SK-N-SH (cell line): ENCODE measurements at regions not wholly inside any gene's neighbourhood (a gene's known extent, or its start where the extent isn't known, plus 50 kb on each side); places are given as distances from the start of the nearest gene placed in this dataset.

Experiments used
- CTCF ChIA-PET: fragments of 300-600, 350-600 bp; formaldehyde crosslinking; extraction: SDS; loops from one replicate; lab custom pipeline; 2021; lab: Yijun Ruan, JAX
- POLR2A ChIA-PET: fragments of 350-600 bp; sonication (Branson Sonifier 250); formaldehyde crosslinking; extraction: SDS; loops from one replicate; lab custom pipeline; 2020; ENCODE audit warnings: antibody characterized with exemption, inconsistent platforms; lab: Yijun Ruan, JAX
- DNase-seq: peaks from one replicate; pipeline ENCODE4 v3.0.0; 2012
- H2AFZ ChIP-seq: fragments of 200-600 bp; sonication (generic); 2 replicates; pipeline ENCODE4 v1.8.1; 2016; ENCODE audit warnings: antibody characterized with exemption, mild to moderate bottlenecking, low read depth
- H3F3A ChIP-seq: fragments of 200-600 bp; sonication (generic); replicated peaks from 2 replicates; pipeline ENCODE3; 2016; ENCODE audit warnings: antibody characterized with exemption, mild to moderate bottlenecking; ENCODE audit not compliant: insufficient read depth
- H3K27ac ChIP-seq, 2 experiments: fragments of 200-500 bp in 1 of 2; fragments of 200-600 bp in 1 of 2; sonication (Bioruptor generic) in 1 of 2; sonication (generic), shearing (Covaris generic) in 1 of 2; 2 replicates each; pipeline versions ENCODE4 v1.5.1 to v1.6.1; 2014 to 2016; ENCODE audit warnings: low read depth in 2 of 2, inconsistent platforms in 1 of 2, low read length in 1 of 2, mild to moderate bottlenecking in 1 of 2, mixed read lengths in 1 of 2
- H3K27me3 ChIP-seq: fragments of 200-600 bp; sonication (generic), shearing (Covaris generic); 2 replicates; pipeline ENCODE4 v1.6.1; 2016; ENCODE audit warnings: mixed run types; ENCODE audit not compliant: insufficient read depth
- H3K36me3 ChIP-seq, 2 experiments: fragments of 200-500 bp in 1 of 2; fragments of 200-600 bp in 1 of 2; sonication (Bioruptor generic) in 1 of 2; sonication (generic) in 1 of 2; replicated peaks in 1 of 2; 2 replicates each; pipeline versions ENCODE3 to v1.5.1; 2014 to 2016; ENCODE audit warnings: low read length in 1 of 2, mild to moderate bottlenecking in 1 of 2; ENCODE audit not compliant: insufficient read depth in 2 of 2, control insufficient read depth in 1 of 2
- H3K4me1 ChIP-seq, 2 experiments: fragments of 200-500 bp in 1 of 2; fragments of 200-600 bp in 1 of 2; sonication (Bioruptor generic) in 1 of 2; sonication (generic), shearing (Covaris generic) in 1 of 2; 2 replicates each; pipeline versions ENCODE4 v1.5.1 to v1.6.1; 2014 to 2016; ENCODE audit warnings: low read depth in 1 of 2, low read length in 1 of 2, mixed run types in 1 of 2; ENCODE audit not compliant: insufficient read depth in 2 of 2, control insufficient read depth in 1 of 2
- H3K4me2 ChIP-seq: fragments of 200-600 bp; sonication (generic), shearing (Covaris generic); 2 replicates; pipeline ENCODE4 v1.6.1; 2017; ENCODE audit warnings: mixed run types
- H3K4me3 ChIP-seq, 2 experiments: fragments of 200-500 bp in 1 of 2; fragments of 200-600 bp in 1 of 2; sonication (Bioruptor generic) in 1 of 2; sonication (generic), shearing (Covaris generic) in 1 of 2; 2 replicates each; pipeline versions ENCODE4 v1.5.1 to v1.8.1; 2014 to 2016; ENCODE audit warnings: low read depth in 2 of 2, inconsistent platforms in 1 of 2, low read length in 1 of 2, mild to moderate bottlenecking in 1 of 2, mixed read lengths in 1 of 2, moderate library complexity in 1 of 2
- H3K79me2 ChIP-seq: fragments of 200-600 bp; sonication (generic); 2 replicates; pipeline ENCODE4 v1.8.1; 2017; ENCODE audit warnings: mild to moderate bottlenecking; ENCODE audit not compliant: insufficient read depth
- H3K9ac ChIP-seq: fragments of 200-600 bp; sonication (generic); 2 replicates; pipeline ENCODE4 v1.6.1; 2017; ENCODE audit warnings: mixed run types
- H3K9me2 ChIP-seq: fragments of 200-600 bp; sonication (generic); 2 replicates; pipeline ENCODE4 v1.6.1; 2017; ENCODE audit warnings: mixed run types
- H3K9me3 ChIP-seq: fragments of 200-600 bp; sonication (generic); 2 replicates; pipeline ENCODE4 v1.6.1; 2017; ENCODE audit warnings: mixed run types, mild to moderate bottlenecking, moderate library complexity
- H4K20me1 ChIP-seq: fragments of 200-600 bp; sonication (generic); 2 replicates; pipeline ENCODE4 v1.6.1; 2017; ENCODE audit warnings: mild to moderate bottlenecking, mixed run types; ENCODE audit not compliant: insufficient read depth
- EZH2phosphoT487 ChIP-seq: fragments of 200-600 bp; sonication (generic); IDR thresholded peaks from 2 replicates; pipeline ENCODE4 v1.6.1; 2017; ENCODE audit warnings: low read depth, mixed run types, mild to moderate bottlenecking, antibody characterized with exemption, moderate library complexity, borderline replicate concordance
- FOSL2 ChIP-seq: IDR thresholded peaks from 2 replicates; pipeline ENCODE4 v1.4.0; 2012; ENCODE audit warnings: low read depth, mild to moderate bottlenecking, moderate library complexity, borderline replicate concordance
- FOXM1 ChIP-seq: IDR thresholded peaks from 2 replicates; pipeline ENCODE4 v1.4.0; 2012; ENCODE audit warnings: low read depth, mild to moderate bottlenecking
- JUND ChIP-seq: IDR thresholded peaks from 2 replicates; pipeline ENCODE4 v1.4.0; 2012
- NRF1 ChIP-seq: IDR thresholded peaks from 2 replicates; pipeline ENCODE4 v1.6.1; 2012; ENCODE audit warnings: low read depth, mild to moderate bottlenecking, low read length
- POLR2AphosphoS5 ChIP-seq: IDR thresholded peaks from 2 replicates; pipeline ENCODE4 v1.6.1; 2012; ENCODE audit warnings: low read depth, low read length
- SIN3A ChIP-seq: IDR thresholded peaks from 2 replicates; pipeline ENCODE4 v1.6.1; 2012; ENCODE audit warnings: low read depth, mild to moderate bottlenecking, low read length, moderate library complexity, borderline replicate concordance
- TAF1 ChIP-seq: IDR thresholded peaks from 2 replicates; pipeline ENCODE4 v1.6.1; 2012; ENCODE audit warnings: low read depth, mild to moderate bottlenecking, low read length, moderate library complexity, borderline replicate concordance
- TEAD4 ChIP-seq: IDR thresholded peaks from 2 replicates; pipeline ENCODE4 v1.4.0; 2012; ENCODE audit warnings: mild to moderate bottlenecking, borderline replicate concordance; ENCODE audit not compliant: insufficient read depth
- WGBS: methylation state at CpG from one replicate; pipeline ENCODE4 v1.1.6; 2017; ENCODE audit warnings: low lambda C conversion rate; 5-methylcytosine and 5-hydroxymethylcytosine counted together
- TF ChIP-seq, protein P1 (sequence below): IDR thresholded peaks from 2 replicates; pipeline ENCODE4 v1.4.0; 2012; ENCODE audit warnings: low read depth
- TF ChIP-seq, protein P2 (sequence below): IDR thresholded peaks from 2 replicates; pipeline ENCODE4 v1.6.1; 2012; ENCODE audit warnings: mild to moderate bottlenecking, low read depth, low read length, moderate library complexity
- TF ChIP-seq, protein P3 (sequence below): fragments of 150-350 bp; IDR thresholded peaks from 2 replicates; pipeline ENCODE4 v1.6.1; 2016; ENCODE audit warnings: mild to moderate bottlenecking, low read depth, low read length
- TF ChIP-seq, protein P4 (sequence below): IDR thresholded peaks from 2 replicates; pipeline ENCODE4; 2012
- TF ChIP-seq, protein P5 (sequence below): fragments of 200-600 bp; sonication (generic); IDR thresholded peaks from 2 replicates; pipeline ENCODE4 v1.6.1; 2017; ENCODE audit warnings: antibody characterized with exemption, mild to moderate bottlenecking, moderate library complexity
- TF ChIP-seq, protein P6 (sequence below): fragments of 150-350 bp; IDR thresholded peaks from 2 replicates; pipeline ENCODE4 v1.6.1; 2017; ENCODE audit warnings: antibody characterized with exemption, low read length, low read depth, borderline replicate concordance
- TF ChIP-seq, protein P7 (sequence below): IDR thresholded peaks from 2 replicates; pipeline ENCODE4 v1.4.0; 2012; ENCODE audit warnings: low read depth, borderline replicate concordance
- TF ChIP-seq, protein P8 (sequence below): IDR thresholded peaks from 2 replicates; pipeline ENCODE4 v1.4.0; 2012; ENCODE audit warnings: low read depth, borderline replicate concordance

DNA sequence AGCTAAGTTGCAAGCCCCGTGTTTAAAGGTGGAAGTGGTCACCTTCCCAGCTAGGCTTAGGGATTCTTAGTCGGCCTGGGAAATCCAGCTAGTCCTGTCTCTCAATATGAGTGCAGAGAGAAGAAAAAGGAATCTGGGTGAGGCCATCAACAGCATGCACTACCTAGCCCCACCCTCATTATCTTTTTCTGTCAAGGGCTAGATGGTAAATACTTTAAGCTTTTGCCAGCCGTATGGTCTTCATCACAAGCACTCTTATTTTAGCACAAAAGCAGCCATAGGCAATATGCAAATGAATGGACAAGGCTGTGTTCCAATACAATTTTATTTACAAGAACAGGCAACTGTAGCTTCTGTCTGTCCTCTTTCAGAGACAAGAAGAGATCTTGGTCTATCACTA is 282.9 kb downstream of the ZNF674 start:
- Histone ChIP-seq H3K4me3 (no peak overlapping the region), H3K79me2 (no peaks in the 10 kb centered on the region), H3K4me2 (no peak overlapping the region), H3K36me3 (no peaks in the 10 kb centered on the region), H3K27me3 (no peaks in the 10 kb centered on the region; the same call in 1 of the 2 replicates), H3K4me1 (no peaks in the 10 kb centered on the region; a peak in 1 of 4 replicates), H3K9me2 (no peaks in the 10 kb centered on the region), H3K9me3 (no peaks in the 10 kb centered on the region), H2AFZ (no peak overlapping the region), H3K9ac (no peak overlapping the region), H3K27ac (no peak overlapping the region), H4K20me1 (no peaks in the 10 kb centered on the region), H3F3A (no peaks in the 10 kb centered on the region)
- POLR2A ChIA-PET: no interaction called here
- CTCF ChIA-PET: no interaction called here
- TF ChIP-seq, protein P1, sequence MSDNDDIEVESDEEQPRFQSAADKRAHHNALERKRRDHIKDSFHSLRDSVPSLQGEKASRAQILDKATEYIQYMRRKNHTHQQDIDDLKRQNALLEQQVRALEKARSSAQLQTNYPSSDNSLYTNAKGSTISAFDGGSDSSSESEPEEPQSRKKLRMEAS: no peak
- TF ChIP-seq FOSL2 (no peak), EZH2phosphoT487 (no peak), NRF1 (no peak), FOXM1 (no peak), JUND (no peak), SIN3A (no peak), POLR2AphosphoS5 (no peak), TEAD4 (no peak), TAF1 (no peak)
- TF ChIP-seq, protein P2, sequence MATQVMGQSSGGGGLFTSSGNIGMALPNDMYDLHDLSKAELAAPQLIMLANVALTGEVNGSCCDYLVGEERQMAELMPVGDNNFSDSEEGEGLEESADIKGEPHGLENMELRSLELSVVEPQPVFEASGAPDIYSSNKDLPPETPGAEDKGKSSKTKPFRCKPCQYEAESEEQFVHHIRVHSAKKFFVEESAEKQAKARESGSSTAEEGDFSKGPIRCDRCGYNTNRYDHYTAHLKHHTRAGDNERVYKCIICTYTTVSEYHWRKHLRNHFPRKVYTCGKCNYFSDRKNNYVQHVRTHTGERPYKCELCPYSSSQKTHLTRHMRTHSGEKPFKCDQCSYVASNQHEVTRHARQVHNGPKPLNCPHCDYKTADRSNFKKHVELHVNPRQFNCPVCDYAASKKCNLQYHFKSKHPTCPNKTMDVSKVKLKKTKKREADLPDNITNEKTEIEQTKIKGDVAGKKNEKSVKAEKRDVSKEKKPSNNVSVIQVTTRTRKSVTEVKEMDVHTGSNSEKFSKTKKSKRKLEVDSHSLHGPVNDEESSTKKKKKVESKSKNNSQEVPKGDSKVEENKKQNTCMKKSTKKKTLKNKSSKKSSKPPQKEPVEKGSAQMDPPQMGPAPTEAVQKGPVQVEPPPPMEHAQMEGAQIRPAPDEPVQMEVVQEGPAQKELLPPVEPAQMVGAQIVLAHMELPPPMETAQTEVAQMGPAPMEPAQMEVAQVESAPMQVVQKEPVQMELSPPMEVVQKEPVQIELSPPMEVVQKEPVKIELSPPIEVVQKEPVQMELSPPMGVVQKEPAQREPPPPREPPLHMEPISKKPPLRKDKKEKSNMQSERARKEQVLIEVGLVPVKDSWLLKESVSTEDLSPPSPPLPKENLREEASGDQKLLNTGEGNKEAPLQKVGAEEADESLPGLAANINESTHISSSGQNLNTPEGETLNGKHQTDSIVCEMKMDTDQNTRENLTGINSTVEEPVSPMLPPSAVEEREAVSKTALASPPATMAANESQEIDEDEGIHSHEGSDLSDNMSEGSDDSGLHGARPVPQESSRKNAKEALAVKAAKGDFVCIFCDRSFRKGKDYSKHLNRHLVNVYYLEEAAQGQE: no peak
- TF ChIP-seq, protein P3, sequence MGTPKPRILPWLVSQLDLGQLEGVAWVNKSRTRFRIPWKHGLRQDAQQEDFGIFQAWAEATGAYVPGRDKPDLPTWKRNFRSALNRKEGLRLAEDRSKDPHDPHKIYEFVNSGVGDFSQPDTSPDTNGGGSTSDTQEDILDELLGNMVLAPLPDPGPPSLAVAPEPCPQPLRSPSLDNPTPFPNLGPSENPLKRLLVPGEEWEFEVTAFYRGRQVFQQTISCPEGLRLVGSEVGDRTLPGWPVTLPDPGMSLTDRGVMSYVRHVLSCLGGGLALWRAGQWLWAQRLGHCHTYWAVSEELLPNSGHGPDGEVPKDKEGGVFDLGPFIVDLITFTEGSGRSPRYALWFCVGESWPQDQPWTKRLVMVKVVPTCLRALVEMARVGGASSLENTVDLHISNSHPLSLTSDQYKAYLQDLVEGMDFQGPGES: no peak
- TF ChIP-seq, protein P4, sequence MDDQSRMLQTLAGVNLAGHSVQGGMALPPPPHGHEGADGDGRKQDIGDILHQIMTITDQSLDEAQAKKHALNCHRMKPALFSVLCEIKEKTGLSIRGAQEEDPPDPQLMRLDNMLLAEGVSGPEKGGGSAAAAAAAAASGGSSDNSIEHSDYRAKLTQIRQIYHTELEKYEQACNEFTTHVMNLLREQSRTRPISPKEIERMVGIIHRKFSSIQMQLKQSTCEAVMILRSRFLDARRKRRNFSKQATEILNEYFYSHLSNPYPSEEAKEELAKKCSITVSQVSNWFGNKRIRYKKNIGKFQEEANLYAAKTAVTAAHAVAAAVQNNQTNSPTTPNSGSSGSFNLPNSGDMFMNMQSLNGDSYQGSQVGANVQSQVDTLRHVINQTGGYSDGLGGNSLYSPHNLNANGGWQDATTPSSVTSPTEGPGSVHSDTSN: no peak
- TF ChIP-seq, protein P5, sequence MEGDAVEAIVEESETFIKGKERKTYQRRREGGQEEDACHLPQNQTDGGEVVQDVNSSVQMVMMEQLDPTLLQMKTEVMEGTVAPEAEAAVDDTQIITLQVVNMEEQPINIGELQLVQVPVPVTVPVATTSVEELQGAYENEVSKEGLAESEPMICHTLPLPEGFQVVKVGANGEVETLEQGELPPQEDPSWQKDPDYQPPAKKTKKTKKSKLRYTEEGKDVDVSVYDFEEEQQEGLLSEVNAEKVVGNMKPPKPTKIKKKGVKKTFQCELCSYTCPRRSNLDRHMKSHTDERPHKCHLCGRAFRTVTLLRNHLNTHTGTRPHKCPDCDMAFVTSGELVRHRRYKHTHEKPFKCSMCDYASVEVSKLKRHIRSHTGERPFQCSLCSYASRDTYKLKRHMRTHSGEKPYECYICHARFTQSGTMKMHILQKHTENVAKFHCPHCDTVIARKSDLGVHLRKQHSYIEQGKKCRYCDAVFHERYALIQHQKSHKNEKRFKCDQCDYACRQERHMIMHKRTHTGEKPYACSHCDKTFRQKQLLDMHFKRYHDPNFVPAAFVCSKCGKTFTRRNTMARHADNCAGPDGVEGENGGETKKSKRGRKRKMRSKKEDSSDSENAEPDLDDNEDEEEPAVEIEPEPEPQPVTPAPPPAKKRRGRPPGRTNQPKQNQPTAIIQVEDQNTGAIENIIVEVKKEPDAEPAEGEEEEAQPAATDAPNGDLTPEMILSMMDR: no peak
- TF ChIP-seq, protein P6, sequence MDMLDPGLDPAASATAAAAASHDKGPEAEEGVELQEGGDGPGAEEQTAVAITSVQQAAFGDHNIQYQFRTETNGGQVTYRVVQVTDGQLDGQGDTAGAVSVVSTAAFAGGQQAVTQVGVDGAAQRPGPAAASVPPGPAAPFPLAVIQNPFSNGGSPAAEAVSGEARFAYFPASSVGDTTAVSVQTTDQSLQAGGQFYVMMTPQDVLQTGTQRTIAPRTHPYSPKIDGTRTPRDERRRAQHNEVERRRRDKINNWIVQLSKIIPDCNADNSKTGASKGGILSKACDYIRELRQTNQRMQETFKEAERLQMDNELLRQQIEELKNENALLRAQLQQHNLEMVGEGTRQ: no peak
- TF ChIP-seq, protein P7, sequence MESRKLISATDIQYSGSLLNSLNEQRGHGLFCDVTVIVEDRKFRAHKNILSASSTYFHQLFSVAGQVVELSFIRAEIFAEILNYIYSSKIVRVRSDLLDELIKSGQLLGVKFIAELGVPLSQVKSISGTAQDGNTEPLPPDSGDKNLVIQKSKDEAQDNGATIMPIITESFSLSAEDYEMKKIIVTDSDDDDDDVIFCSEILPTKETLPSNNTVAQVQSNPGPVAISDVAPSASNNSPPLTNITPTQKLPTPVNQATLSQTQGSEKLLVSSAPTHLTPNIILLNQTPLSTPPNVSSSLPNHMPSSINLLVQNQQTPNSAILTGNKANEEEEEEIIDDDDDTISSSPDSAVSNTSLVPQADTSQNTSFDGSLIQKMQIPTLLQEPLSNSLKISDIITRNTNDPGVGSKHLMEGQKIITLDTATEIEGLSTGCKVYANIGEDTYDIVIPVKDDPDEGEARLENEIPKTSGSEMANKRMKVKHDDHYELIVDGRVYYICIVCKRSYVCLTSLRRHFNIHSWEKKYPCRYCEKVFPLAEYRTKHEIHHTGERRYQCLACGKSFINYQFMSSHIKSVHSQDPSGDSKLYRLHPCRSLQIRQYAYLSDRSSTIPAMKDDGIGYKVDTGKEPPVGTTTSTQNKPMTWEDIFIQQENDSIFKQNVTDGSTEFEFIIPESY: no peak
- TF ChIP-seq, protein P8, sequence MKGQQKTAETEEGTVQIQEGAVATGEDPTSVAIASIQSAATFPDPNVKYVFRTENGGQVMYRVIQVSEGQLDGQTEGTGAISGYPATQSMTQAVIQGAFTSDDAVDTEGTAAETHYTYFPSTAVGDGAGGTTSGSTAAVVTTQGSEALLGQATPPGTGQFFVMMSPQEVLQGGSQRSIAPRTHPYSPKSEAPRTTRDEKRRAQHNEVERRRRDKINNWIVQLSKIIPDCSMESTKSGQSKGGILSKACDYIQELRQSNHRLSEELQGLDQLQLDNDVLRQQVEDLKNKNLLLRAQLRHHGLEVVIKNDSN: no peak
- WGBS: 16% methylated on average over 2 of the region's 3 CpGs
- no peak for DNase-seq
